ENCODE measurements at regions not wholly inside any gene's neighbourhood (a gene's known extent, or its start where the extent isn't known, plus 50 kb on each side); places are given as distances from the start of the nearest gene placed in this dataset.

DNA sequence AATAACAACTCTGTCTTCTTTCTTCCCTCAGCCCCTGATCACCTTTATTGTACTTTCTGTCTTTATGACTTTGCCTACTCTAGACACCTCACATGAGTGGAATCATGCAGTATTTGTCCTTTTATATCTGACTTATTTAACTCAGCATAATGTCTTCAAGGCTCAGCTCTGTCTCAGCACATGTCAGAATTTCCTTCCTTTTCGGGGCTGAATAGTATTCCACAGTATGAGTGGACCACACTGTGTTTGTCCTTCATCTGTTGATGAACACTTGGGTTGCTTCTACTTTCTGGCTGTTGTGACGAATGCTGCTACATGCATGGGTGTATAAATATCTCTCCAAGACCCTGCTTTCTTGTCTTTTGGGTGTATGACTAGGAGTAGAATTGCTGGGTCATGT, 117.6 kb downstream of the KIF26A start:
- CTCF ChIA-PET = interaction anchor here (1.4 kb wide), 1 partner anchor 23 kb away, joined by 3 read pairs; no protein-coding TSS in a partner anchor
- no peak for DNase-seq
- no peak overlapping the region for H3K9ac ChIP-seq
- H3K4me3 ChIP-seq (ENCODE audit: low read depth in 2 of 2, low read length in 1 of 2) = no peak overlapping the region
- POLR2A ChIA-PET = no interaction called here
- whole genome bisulfite sequencing (ENCODE audit: low lambda C conversion rate) = 19% methylated on average over 2 of the region's 2 CpGs
- no peaks in the 10 kb centered on the region for H3K9me3 ChIP-seq
- H3K9me2 ChIP-seq = no peaks in the 10 kb centered on the region
- H2AFZ ChIP-seq (ENCODE audit: low read depth) = no peak overlapping the region
- no peaks in the 10 kb centered on the region for H4K20me1 ChIP-seq (ENCODE audit: insufficient read depth)
- no peaks in the 10 kb centered on the region for H3K27me3 ChIP-seq (ENCODE audit: insufficient read depth)
- no peaks in the 10 kb centered on the region for H3K79me2 ChIP-seq (ENCODE audit: insufficient read depth)
- no peak overlapping the region for H3K4me2 ChIP-seq
- H3K27ac ChIP-seq (ENCODE audit: low read depth in 2 of 2, low read length in 1 of 2) = no peak overlapping the region
- no peaks in the 10 kb centered on the region for H3K36me3 ChIP-seq (replicated peaks in 1 of 2; ENCODE audit: control insufficient read depth in 1 of 2, insufficient read depth in 2 of 2, low read length in 1 of 2)
- TF ChIP-seq, protein P1, sequence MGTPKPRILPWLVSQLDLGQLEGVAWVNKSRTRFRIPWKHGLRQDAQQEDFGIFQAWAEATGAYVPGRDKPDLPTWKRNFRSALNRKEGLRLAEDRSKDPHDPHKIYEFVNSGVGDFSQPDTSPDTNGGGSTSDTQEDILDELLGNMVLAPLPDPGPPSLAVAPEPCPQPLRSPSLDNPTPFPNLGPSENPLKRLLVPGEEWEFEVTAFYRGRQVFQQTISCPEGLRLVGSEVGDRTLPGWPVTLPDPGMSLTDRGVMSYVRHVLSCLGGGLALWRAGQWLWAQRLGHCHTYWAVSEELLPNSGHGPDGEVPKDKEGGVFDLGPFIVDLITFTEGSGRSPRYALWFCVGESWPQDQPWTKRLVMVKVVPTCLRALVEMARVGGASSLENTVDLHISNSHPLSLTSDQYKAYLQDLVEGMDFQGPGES (IDR thresholded peaks at IDR 0.05; ENCODE audit: low read depth, low read length) = no peak
- TF ChIP-seq SMC3 (IDR thresholded peaks at IDR 0.05; ENCODE audit: low read depth, low read length) = no peak
- TF ChIP-seq TCF12 (IDR thresholded peaks at IDR 0.05) = no peak
- TF ChIP-seq, protein P2, sequence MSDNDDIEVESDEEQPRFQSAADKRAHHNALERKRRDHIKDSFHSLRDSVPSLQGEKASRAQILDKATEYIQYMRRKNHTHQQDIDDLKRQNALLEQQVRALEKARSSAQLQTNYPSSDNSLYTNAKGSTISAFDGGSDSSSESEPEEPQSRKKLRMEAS (IDR thresholded peaks at IDR 0.05; ENCODE audit: low read depth) = no peak
- no peak for TF ChIP-seq FOXJ3 (CRISPR knock-in tag; IDR thresholded peaks at IDR 0.05)
- no peak for TF ChIP-seq TEAD4 (IDR thresholded peaks at IDR 0.05; ENCODE audit: borderline replicate concordance, insufficient read depth)
- TF ChIP-seq NRF1 (IDR thresholded peaks at IDR 0.05; ENCODE audit: low read depth, low read length) = no peak
- no peak for TF ChIP-seq FOXM1 (IDR thresholded peaks at IDR 0.05; ENCODE audit: low read depth)
- TF ChIP-seq, protein P3, sequence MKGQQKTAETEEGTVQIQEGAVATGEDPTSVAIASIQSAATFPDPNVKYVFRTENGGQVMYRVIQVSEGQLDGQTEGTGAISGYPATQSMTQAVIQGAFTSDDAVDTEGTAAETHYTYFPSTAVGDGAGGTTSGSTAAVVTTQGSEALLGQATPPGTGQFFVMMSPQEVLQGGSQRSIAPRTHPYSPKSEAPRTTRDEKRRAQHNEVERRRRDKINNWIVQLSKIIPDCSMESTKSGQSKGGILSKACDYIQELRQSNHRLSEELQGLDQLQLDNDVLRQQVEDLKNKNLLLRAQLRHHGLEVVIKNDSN (IDR thresholded peaks at IDR 0.05; ENCODE audit: borderline replicate concordance, low read depth) = no peak
- TF ChIP-seq MXI1 (IDR thresholded peaks at IDR 0.05; ENCODE audit: low read depth, low read length) = no peak
- TF ChIP-seq, protein P4, sequence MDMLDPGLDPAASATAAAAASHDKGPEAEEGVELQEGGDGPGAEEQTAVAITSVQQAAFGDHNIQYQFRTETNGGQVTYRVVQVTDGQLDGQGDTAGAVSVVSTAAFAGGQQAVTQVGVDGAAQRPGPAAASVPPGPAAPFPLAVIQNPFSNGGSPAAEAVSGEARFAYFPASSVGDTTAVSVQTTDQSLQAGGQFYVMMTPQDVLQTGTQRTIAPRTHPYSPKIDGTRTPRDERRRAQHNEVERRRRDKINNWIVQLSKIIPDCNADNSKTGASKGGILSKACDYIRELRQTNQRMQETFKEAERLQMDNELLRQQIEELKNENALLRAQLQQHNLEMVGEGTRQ (IDR thresholded peaks at IDR 0.05; ENCODE audit: borderline replicate concordance, low read depth, low read length) = no peak
- no peak for TF ChIP-seq EZH2phosphoT487 (IDR thresholded peaks at IDR 0.05; ENCODE audit: borderline replicate concordance, low read depth)
- no peaks in the 10 kb centered on the region for H3F3A ChIP-seq (replicated peaks; ENCODE audit: insufficient read depth)
- H3K4me1 ChIP-seq (ENCODE audit: control insufficient read depth in 1 of 2, insufficient read depth in 2 of 2, low read depth in 1 of 2, low read length in 1 of 2) = peaks cover 0 to 2% of the 10 kb centered on the region in 2 experiments; a peak in 1 of 4 replicates

DNA sequence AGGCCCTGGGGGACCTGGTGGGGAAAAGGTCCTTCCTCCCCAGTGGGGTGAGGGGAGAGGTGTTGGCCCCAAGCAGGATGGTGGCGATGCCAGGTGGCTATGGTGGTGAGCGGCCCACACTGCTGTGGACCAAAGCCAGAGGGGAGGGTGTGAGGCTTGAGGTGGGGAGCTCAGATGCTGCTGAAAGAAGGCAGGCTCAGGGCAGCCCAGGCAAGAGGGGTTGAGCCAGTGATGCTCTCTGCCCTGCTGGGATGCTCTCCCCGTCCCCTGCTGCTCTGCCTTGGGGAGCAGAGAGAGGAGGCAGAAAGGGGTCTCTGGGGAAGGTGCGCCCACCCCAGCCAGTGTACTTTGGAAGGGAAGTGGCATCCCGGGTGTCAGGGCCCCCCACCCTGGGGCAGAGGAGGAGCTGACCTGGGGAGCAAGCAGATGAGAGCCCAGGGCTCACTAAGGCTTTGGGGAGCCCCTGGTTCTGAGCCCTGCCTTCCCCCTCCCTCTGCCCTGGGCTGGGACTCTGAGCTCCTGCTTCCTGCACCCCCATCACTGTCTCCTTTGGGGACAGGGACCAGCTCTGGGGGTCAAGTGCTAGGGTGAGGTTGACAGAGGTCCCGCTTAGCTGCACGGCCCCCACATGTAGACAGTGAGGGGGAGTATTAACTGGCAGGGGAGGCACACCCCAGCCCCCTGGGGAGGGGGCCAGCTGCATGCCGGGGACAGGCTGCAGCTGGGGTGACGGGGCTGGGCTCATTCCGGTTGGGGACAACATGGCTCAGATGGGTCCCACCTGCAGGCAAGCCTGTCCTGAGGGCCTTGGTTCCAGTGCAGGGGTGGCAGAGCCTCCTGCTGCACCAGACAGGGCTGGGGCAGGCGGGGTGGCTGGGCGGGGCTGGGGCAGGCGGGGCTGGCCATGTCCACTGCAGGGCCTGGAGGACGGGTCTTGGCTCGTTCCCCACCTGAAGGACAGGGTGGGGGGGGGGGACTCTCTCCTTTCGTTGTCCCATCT, 124.4 kb downstream of the KIF26A start:
- TF ChIP-seq TCF12 (IDR thresholded peaks at IDR 0.05) (no peak), EP300 (IDR thresholded peaks at IDR 0.05; ENCODE audit: borderline replicate concordance in 1 of 2, low read depth in 1 of 2, low read length in 1 of 2) (no peak), MEF2A (IDR thresholded peaks at IDR 0.05; ENCODE audit: borderline replicate concordance, low read depth) (no peak), RCOR1 (IDR thresholded peaks at IDR 0.05; ENCODE audit: low read length) (no peak), RXRA (IDR thresholded peaks at IDR 0.05; ENCODE audit: borderline replicate concordance, low read depth) (no peak)
- 57% methylated on average over 7 of the region's 16 CpGs for WGBS (ENCODE audit: low lambda C conversion rate)
- H3K9ac ChIP-seq = no peak overlapping the region
- H3K4me1 ChIP-seq (ENCODE audit: control insufficient read depth in 1 of 2, insufficient read depth in 2 of 2, low read depth in 1 of 2, low read length in 1 of 2) = no peaks in the 10 kb centered on the region; a peak in 1 of 4 replicates
- no peaks in the 10 kb centered on the region for H3K79me2 ChIP-seq (ENCODE audit: insufficient read depth)
- H3K4me3 ChIP-seq (ENCODE audit: low read depth in 2 of 2, low read length in 1 of 2) = no peak overlapping the region
- CTCF ChIA-PET = interaction anchor here (1.3 to 1.9 kb wide), 4 partner anchors 14 to 169 kb away, joined by 3 to 5 read pairs (median 3); no protein-coding TSS in a partner anchor
- no peaks in the 10 kb centered on the region for H3K27me3 ChIP-seq (ENCODE audit: insufficient read depth)
- POLR2A ChIA-PET = no interaction called here
- no peaks in the 10 kb centered on the region for H3K9me3 ChIP-seq
- H3K27ac ChIP-seq (ENCODE audit: low read depth in 2 of 2, low read length in 1 of 2) = no peak overlapping the region
- H4K20me1 ChIP-seq (ENCODE audit: insufficient read depth) = no peaks in the 10 kb centered on the region
- DNase-seq = no peak
- no peaks in the 10 kb centered on the region for H3K36me3 ChIP-seq (replicated peaks in 1 of 2; ENCODE audit: control insufficient read depth in 1 of 2, insufficient read depth in 2 of 2, low read length in 1 of 2)
- no peaks in the 10 kb centered on the region for H3F3A ChIP-seq (replicated peaks; ENCODE audit: insufficient read depth)
- no peak overlapping the region for H3K4me2 ChIP-seq
- no peak overlapping the region for H2AFZ ChIP-seq (ENCODE audit: low read depth)
- no peaks in the 10 kb centered on the region for H3K9me2 ChIP-seq

Measured in SK-N-SH (cell line).